ENCODE measurements at regions not wholly inside any gene's neighbourhood (a gene's known extent, or its start where the extent isn't known, plus 50 kb on each side); places are given as distances from the start of the nearest gene placed in this dataset.

GRCh38 chr6:167402195-167402686, 77.4 kb downstream of the TTLL2 start:
- no peaks in the 10 kb centered on the region for H3K79me2 ChIP-seq (ENCODE audit: insufficient read depth, low read length)
- 0 out of 2 replicates have a peak, but pooled peaks cover 3% of the 10 kb centered on the region for H3K27me3 ChIP-seq (ENCODE audit: insufficient read depth, low read length)
- H3K4me2 ChIP-seq (ENCODE audit: low read length), result no peak overlapping the region
- no peak for TF ChIP-seq CTCF (IDR thresholded peaks at IDR 0.05; ENCODE audit: low read length)
- no peaks in the 10 kb centered on the region for H3K9me2 ChIP-seq (ENCODE audit: low read depth, low read length)
- no peak overlapping the region for H3K27ac ChIP-seq (ENCODE audit: low read depth, low read length, poor library complexity, severe bottlenecking)
- no peaks in the 10 kb centered on the region for H3F3A ChIP-seq (ENCODE audit: insufficient read depth, low read length)
- H3K9ac ChIP-seq (ENCODE audit: low read length), result no peak overlapping the region
- H3K4me1 ChIP-seq (ENCODE audit: insufficient read depth, low read length, severe bottlenecking), result no peaks in the 10 kb centered on the region
- H3K9me3 ChIP-seq (ENCODE audit: low read length), result no peaks in the 10 kb centered on the region
- H3K36me3 ChIP-seq (ENCODE audit: insufficient read depth, low read length), result no peaks in the 10 kb centered on the region
- H2AFZ ChIP-seq (ENCODE audit: low read length), result no peak overlapping the region
- H3K4me3 ChIP-seq (ENCODE audit: low read depth, low read length, poor library complexity, severe bottlenecking), result no peak overlapping the region
- H4K20me1 ChIP-seq (ENCODE audit: insufficient read depth, low read length), result no peaks in the 10 kb centered on the region

- no peak overlapping the region for H3K27ac ChIP-seq (ENCODE audit: low read depth, low read length, poor library complexity, severe bottlenecking)
- 0 out of 2 replicates have a peak, but pooled peaks cover 3% of the 10 kb centered on the region for H3K27me3 ChIP-seq (ENCODE audit: insufficient read depth, low read length)
- no peak overlapping the region for H3K9ac ChIP-seq (ENCODE audit: low read length)
- H3K4me3 ChIP-seq (ENCODE audit: low read depth, low read length, poor library complexity, severe bottlenecking), result no peak overlapping the region
- no peaks in the 10 kb centered on the region for H3K9me2 ChIP-seq (ENCODE audit: low read depth, low read length)
- no peaks in the 10 kb centered on the region for H3K36me3 ChIP-seq (ENCODE audit: insufficient read depth, low read length)
- no peak overlapping the region for H3K4me2 ChIP-seq (ENCODE audit: low read length)
- no peaks in the 10 kb centered on the region for H3K4me1 ChIP-seq (ENCODE audit: insufficient read depth, low read length, severe bottlenecking)
- H3F3A ChIP-seq (ENCODE audit: insufficient read depth, low read length), result no peaks in the 10 kb centered on the region
- H3K79me2 ChIP-seq (ENCODE audit: insufficient read depth, low read length), result no peaks in the 10 kb centered on the region
- no peak for TF ChIP-seq CTCF (IDR thresholded peaks at IDR 0.05; ENCODE audit: low read length)
- no peak for TF ChIP-seq EZH2 (IDR thresholded peaks at IDR 0.05; ENCODE audit: borderline replicate concordance, low read length)
- no peaks in the 10 kb centered on the region for H3K9me3 ChIP-seq (ENCODE audit: low read length)
- H4K20me1 ChIP-seq (ENCODE audit: insufficient read depth, low read length), result no peaks in the 10 kb centered on the region
- H2AFZ ChIP-seq (ENCODE audit: low read length), result no peak overlapping the region
These were observed 78.5 kb downstream of the TTLL2 start for GRCh38 chr6:167403427-167403826.

- no peak overlapping the region for H3K27ac ChIP-seq (ENCODE audit: low read depth, low read length, poor library complexity, severe bottlenecking)
- H3K4me1 ChIP-seq (ENCODE audit: insufficient read depth, low read length, severe bottlenecking), result no peaks in the 10 kb centered on the region
- TF ChIP-seq CTCF (IDR thresholded peaks at IDR 0.05; ENCODE audit: low read length), result no peak
- TF ChIP-seq EZH2 (IDR thresholded peaks at IDR 0.05; ENCODE audit: borderline replicate concordance, low read length), result no peak
- no peak overlapping the region for H3K4me3 ChIP-seq (ENCODE audit: low read depth, low read length, poor library complexity, severe bottlenecking)
- no peak overlapping the region for H3K4me2 ChIP-seq (ENCODE audit: low read length)
- no peaks in the 10 kb centered on the region for H3K27me3 ChIP-seq (ENCODE audit: insufficient read depth, low read length)
- H4K20me1 ChIP-seq (ENCODE audit: insufficient read depth, low read length), result no peaks in the 10 kb centered on the region
- no peaks in the 10 kb centered on the region for H3K9me3 ChIP-seq (ENCODE audit: low read length)
- H3K36me3 ChIP-seq (ENCODE audit: insufficient read depth, low read length), result no peaks in the 10 kb centered on the region
- no peaks in the 10 kb centered on the region for H3K9me2 ChIP-seq (ENCODE audit: low read depth, low read length)
- no peak overlapping the region for H2AFZ ChIP-seq (ENCODE audit: low read length)
- H3K9ac ChIP-seq (ENCODE audit: low read length), result no peak overlapping the region
- no peaks in the 10 kb centered on the region for H3K79me2 ChIP-seq (ENCODE audit: insufficient read depth, low read length)
- no peaks in the 10 kb centered on the region for H3F3A ChIP-seq (ENCODE audit: insufficient read depth, low read length)
These were observed 79.6 kb downstream of the TTLL2 start for GRCh38 chr6:167404385-167405049.

All from OCI-LY1 (cell line).